WTC11 (cell line): ENCODE measurements at regions not wholly inside any gene's neighbourhood (a gene's known extent, or its start where the extent isn't known, plus 50 kb on each side); places are given as distances from the start of the nearest gene placed in this dataset.

ENCODE experiments used
- ATAC-seq: fragments of 200-7000 bp; cut with Tn5 transposase; 2 replicates; pipeline ENCODE4 v1.10.0; 2021; ENCODE audit warnings: mild to moderate bottlenecking, moderate library complexity
- CTCF ChIA-PET: fragments of 300-600 bp; sonication (Branson Sonifier 250); formaldehyde crosslinking; loops from one replicate; lab custom pipeline; 2021; ENCODE audit warnings: antibody characterized with exemption; lab: Charles Lee
- POLR2A ChIA-PET: fragments of 350-600 bp; sonication (Branson Sonifier 250); formaldehyde crosslinking; loops from one replicate; lab custom pipeline; 2021; ENCODE audit warnings: antibody characterized with exemption; lab: Charles Lee
- DNase-seq: peaks from one replicate; pipeline ENCODE4 v3.0.0; 2021; ENCODE audit warnings: low spot score
- H3K27ac Mint-ChIP-seq: 2 replicates; pipeline ENCODE4 v1.8.0; 2021; ENCODE audit warnings: mixed read lengths
- H3K27me3 Mint-ChIP-seq: 2 replicates; pipeline ENCODE4 v1.8.0; 2021; ENCODE audit warnings: low read depth, mild to moderate bottlenecking, moderate library complexity, mixed read lengths
- H3K36me3 Mint-ChIP-seq: 2 replicates; pipeline ENCODE4 v1.8.0; 2021; ENCODE audit warnings: mixed read lengths
- H3K4me1 Mint-ChIP-seq: 2 replicates; pipeline ENCODE4 v1.8.0; 2022; ENCODE audit warnings: mixed read lengths
- H3K4me3 Mint-ChIP-seq: 2 replicates; pipeline ENCODE4 v1.8.0; 2021; ENCODE audit warnings: mild to moderate bottlenecking, moderate library complexity, mixed read lengths
- H3K9me3 Mint-ChIP-seq: 2 replicates; pipeline ENCODE4 v1.8.0; 2021; ENCODE audit warnings: mixed read lengths
- CBFB ChIP-seq: sonication (generic); formaldehyde crosslinking; IDR thresholded peaks from 2 replicates; pipeline ENCODE4 v1.8.1; 2022; ENCODE audit warnings: mild to moderate bottlenecking, low read depth, missing genetic modification reagents
- CDX4 ChIP-seq: fragments of 250-450 bp; sonication (Bioruptor Pico); IDR thresholded peaks from 2 replicates; pipeline ENCODE4 v1.9.0; 2021; ENCODE audit warnings: moderate library complexity, mild to moderate bottlenecking, inconsistent platforms, borderline replicate concordance
- CTCF ChIP-seq: fragments of 200-600 bp; IDR thresholded peaks from 2 replicates; pipeline ENCODE4 v1.8.0; 2022; ENCODE audit warnings: antibody characterized with exemption
- EMX1 ChIP-seq: fragments of 250-450 bp; sonication (Bioruptor Pico); IDR thresholded peaks from 2 replicates; pipeline ENCODE4 v1.8.0; 2021; ENCODE audit warnings: mild to moderate bottlenecking
- ESRRA ChIP-seq: sonication (generic); formaldehyde crosslinking; IDR thresholded peaks from 2 replicates; pipeline ENCODE4 v1.8.1; 2022; ENCODE audit warnings: mild to moderate bottlenecking, missing genetic modification reagents, borderline replicate concordance
- NR1H2 ChIP-seq: sonication (generic); formaldehyde crosslinking; IDR thresholded peaks from 2 replicates; pipeline ENCODE4 v1.9.0; 2021; ENCODE audit warnings: mild to moderate bottlenecking, moderate library complexity, missing genetic modification reagents
- OVOL2 ChIP-seq: fragments of 250-450 bp; sonication (Bioruptor Pico); IDR thresholded peaks from 2 replicates; pipeline ENCODE4 v1.9.0; 2021; ENCODE audit warnings: mild to moderate bottlenecking, borderline replicate concordance
- PRDM15 ChIP-seq: sonication (generic); formaldehyde crosslinking; IDR thresholded peaks from 2 replicates; pipeline ENCODE4 v1.8.0; 2022; ENCODE audit warnings: missing genetic modification reagents
- RELA ChIP-seq: sonication (generic); formaldehyde crosslinking; IDR thresholded peaks from 2 replicates; pipeline ENCODE4 v1.8.1; 2022; ENCODE audit warnings: missing genetic modification reagents, mild to moderate bottlenecking, borderline replicate concordance
- RORB ChIP-seq: fragments of 250-450 bp; sonication (Bioruptor Pico); IDR thresholded peaks from 2 replicates; pipeline ENCODE4 v1.9.0; 2021; ENCODE audit warnings: mild to moderate bottlenecking
- TEAD4 ChIP-seq: sonication (generic); formaldehyde crosslinking; IDR thresholded peaks from 2 replicates; pipeline ENCODE4 v1.8.0; 2022; ENCODE audit warnings: mild to moderate bottlenecking, missing genetic modification reagents
- TP53 ChIP-seq: sonication (generic); formaldehyde crosslinking; IDR thresholded peaks from 2 replicates; pipeline ENCODE4 v1.8.1; 2023; ENCODE audit warnings: mild to moderate bottlenecking, missing genetic modification reagents
- ZNF219 ChIP-seq: sonication (generic); formaldehyde crosslinking; IDR thresholded peaks from 2 replicates; pipeline ENCODE4 v1.8.0; 2023; ENCODE audit warnings: missing genetic modification reagents, mild to moderate bottlenecking, borderline replicate concordance
- ZNF263 ChIP-seq: sonication (generic); formaldehyde crosslinking; IDR thresholded peaks from 2 replicates; pipeline ENCODE4 v1.8.1; 2022; ENCODE audit warnings: low read depth, mild to moderate bottlenecking, moderate library complexity, missing genetic modification reagents
- ZNF317 ChIP-seq: sonication (generic); formaldehyde crosslinking; IDR thresholded peaks from 2 replicates; pipeline ENCODE4 v1.8.1; 2023; ENCODE audit warnings: low read depth, mild to moderate bottlenecking, moderate library complexity, missing genetic modification reagents, borderline replicate concordance
- ZNF396 ChIP-seq: fragments of 250-450 bp; sonication (Bioruptor Pico); IDR thresholded peaks from 2 replicates; pipeline ENCODE4 v1.8.0; 2021; ENCODE audit warnings: mild to moderate bottlenecking, moderate library complexity, borderline replicate concordance
- ZNF416 ChIP-seq: fragments of 250-450 bp; sonication (Bioruptor Pico); IDR thresholded peaks from 2 replicates; pipeline ENCODE4 v1.9.0; 2021; ENCODE audit warnings: mild to moderate bottlenecking, inconsistent platforms
- ZSCAN18 ChIP-seq: fragments of 250-450 bp; sonication (Bioruptor Pico); IDR thresholded peaks from 2 replicates; pipeline ENCODE4 v2.1.2; 2022; ENCODE audit warnings: mild to moderate bottlenecking, moderate library complexity
- TF ChIP-seq, protein P1 (sequence below): sonication (generic); formaldehyde crosslinking; IDR thresholded peaks from 2 replicates; pipeline ENCODE4 v1.8.0; 2023; ENCODE audit warnings: missing genetic modification reagents
- TF ChIP-seq, protein P2 (sequence below): sonication (generic); formaldehyde crosslinking; conservative IDR thresholded peaks from 2 replicates; pipeline ENCODE4 v1.8.1; 2022; ENCODE audit warnings: mild to moderate bottlenecking, missing genetic modification reagents

DNA sequence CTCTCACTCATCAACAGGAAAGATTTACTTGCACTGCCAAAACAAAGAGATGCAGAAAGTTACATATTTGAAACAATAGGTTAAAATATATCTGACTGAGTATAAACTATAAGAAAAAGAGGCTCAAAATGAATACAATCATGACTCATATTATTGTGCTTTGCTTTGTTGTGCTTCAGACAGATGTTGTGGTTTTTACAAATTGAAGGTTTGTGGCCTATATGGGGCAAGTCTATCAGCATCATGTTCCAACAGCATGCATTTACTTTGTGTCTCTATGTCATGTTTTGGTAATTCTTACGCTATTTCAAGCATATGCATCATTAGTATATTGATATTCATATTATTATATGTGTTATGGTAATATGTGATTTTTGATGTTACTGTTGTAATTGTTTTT is 330.0 kb downstream of the PRR16 start:
- TF ChIP-seq CDX4, result no peak
- TF ChIP-seq, protein P1, sequence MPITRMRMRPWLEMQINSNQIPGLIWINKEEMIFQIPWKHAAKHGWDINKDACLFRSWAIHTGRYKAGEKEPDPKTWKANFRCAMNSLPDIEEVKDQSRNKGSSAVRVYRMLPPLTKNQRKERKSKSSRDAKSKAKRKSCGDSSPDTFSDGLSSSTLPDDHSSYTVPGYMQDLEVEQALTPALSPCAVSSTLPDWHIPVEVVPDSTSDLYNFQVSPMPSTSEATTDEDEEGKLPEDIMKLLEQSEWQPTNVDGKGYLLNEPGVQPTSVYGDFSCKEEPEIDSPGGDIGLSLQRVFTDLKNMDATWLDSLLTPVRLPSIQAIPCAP, result no peak
- no peak for TF ChIP-seq ZNF219 (CRISPR knock-in tag)
- TF ChIP-seq ZNF263 (CRISPR knock-in tag), result no peak
- TF ChIP-seq PRDM15 (CRISPR knock-in tag), result no peak
- TF ChIP-seq, protein P2, sequence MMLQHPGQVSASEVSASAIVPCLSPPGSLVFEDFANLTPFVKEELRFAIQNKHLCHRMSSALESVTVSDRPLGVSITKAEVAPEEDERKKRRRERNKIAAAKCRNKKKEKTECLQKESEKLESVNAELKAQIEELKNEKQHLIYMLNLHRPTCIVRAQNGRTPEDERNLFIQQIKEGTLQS, result no peak
- TF ChIP-seq OVOL2 (CRISPR knock-in tag), result no peak
- no peak for TF ChIP-seq ZSCAN18
- no peak for TF ChIP-seq RELA (CRISPR knock-in tag)
- no peak for TF ChIP-seq TEAD4 (CRISPR knock-in tag)
- TF ChIP-seq NR1H2 (CRISPR knock-in tag), result no peak
- no peak for TF ChIP-seq ESRRA
- TF ChIP-seq EMX1 (CRISPR knock-in tag), result no peak
- TF ChIP-seq, all 79 proteins: peak for 0
- Mint-ChIP-seq H3K4me1 (no peaks in the 10 kb centered on the region), H3K9me3 (no peaks in the 10 kb centered on the region), H3K36me3 (no peaks in the 10 kb centered on the region), H3K27me3 (peaks cover 6% of the 10 kb centered on the region; the same call in 1 of the 2 replicates), H3K27ac (no peak overlapping the region), H3K4me3 (no peak overlapping the region)
- ChIA-PET CTCF (no interaction called here), POLR2A (no interaction called here)
- DNase-seq (no peak), ATAC-seq (no peak)

DNA sequence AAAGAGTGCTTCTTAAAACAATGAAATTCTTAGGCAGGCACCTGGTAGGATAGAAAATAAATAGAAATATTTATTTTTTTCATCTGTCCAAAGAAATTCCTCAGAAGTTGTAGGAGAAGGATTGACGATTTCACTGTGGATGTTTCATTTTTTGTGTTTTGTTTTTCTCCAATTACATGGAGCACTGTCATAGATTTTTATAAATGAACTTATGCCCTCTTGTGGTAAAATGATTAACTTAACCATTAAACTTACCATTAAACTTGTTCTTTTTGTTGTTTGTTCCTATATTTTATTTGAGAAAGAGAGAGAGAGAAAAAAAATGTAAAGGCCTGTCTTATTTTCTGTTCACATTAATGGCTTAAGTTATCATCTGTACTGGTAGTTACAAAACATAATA is 339.2 kb downstream of the PRR16 start:
- 0 out of 2 replicates have a peak, but pooled peaks cover 3% of the 10 kb centered on the region for H3K9me3 Mint-ChIP-seq
- POLR2A ChIA-PET, result interaction anchor here (0.6 kb wide), 1 partner anchor 226 kb away, joined by 4 read pairs; no protein-coding TSS in a partner anchor
- H3K4me1 Mint-ChIP-seq, result peaks cover 38% of the 10 kb centered on the region
- ATAC-seq (no peak), DNase-seq (no peak)
- H3K27ac Mint-ChIP-seq, result no peak overlapping the region
- H3K36me3 Mint-ChIP-seq, result no peaks in the 10 kb centered on the region
- H3K4me3 Mint-ChIP-seq, result no peak overlapping the region
- CTCF ChIA-PET, result interaction anchor here (1.3 kb wide), 1 partner anchor 146 kb away, joined by 7 read pairs; no protein-coding TSS in a partner anchor
- TF ChIP-seq CBFB (CRISPR knock-in tag), result no peak
- peaks cover 1% of the 10 kb centered on the region; the same call in 1 of the 2 replicates for H3K27me3 Mint-ChIP-seq

GRCh38 chr5:120805131-120805530 is 341.0 kb downstream of the PRR16 start:
- H3K4me3 Mint-ChIP-seq, result no peak overlapping the region
- POLR2A ChIA-PET, result no interaction called here
- peaks cover 38% of the 10 kb centered on the region for H3K4me1 Mint-ChIP-seq
- ATAC-seq (no peak), DNase-seq (no peak)
- CTCF ChIA-PET, result interaction anchor here (0.5 to 1.6 kb wide), 2 partner anchors 12 to 20 kb away, joined by 3 to 6 read pairs; no protein-coding TSS in a partner anchor
- no peak overlapping the region for H3K27ac Mint-ChIP-seq
- no peaks in the 10 kb centered on the region for H3K9me3 Mint-ChIP-seq
- H3K27me3 Mint-ChIP-seq, result no peaks in the 10 kb centered on the region
- H3K36me3 Mint-ChIP-seq, result no peaks in the 10 kb centered on the region
- TF ChIP-seq CTCF (no peak), ZNF416 (CRISPR knock-in tag) (no peak), RORB (CRISPR knock-in tag) (no peak), ZSCAN18 (no peak), TP53 (CRISPR knock-in tag) (no peak), ZNF317 (no peak), ZNF396 (CRISPR knock-in tag) (no peak)
